Neural cell (in vitro differentiated cells): ENCODE measurements at regions not wholly inside any gene's neighbourhood (a gene's known extent, or its start where the extent isn't known, plus 50 kb on each side); places are given as distances from the start of the nearest gene placed in this dataset.

Source experiments
- CTCF ChIP-seq: fragments of 450-650 bp; IDR thresholded peaks from 2 replicates; pipeline ENCODE4 v1.5.1; 2014; ENCODE audit warnings: antibody characterized with exemption, mild to moderate bottlenecking, moderate library complexity; ENCODE audit not compliant: poor library complexity, severe bottlenecking
- MXI1 ChIP-seq: fragments of 450-650 bp; conservative IDR thresholded peaks from 2 replicates; pipeline ENCODE4 v1.6.1; 2014; ENCODE audit warnings: antibody characterized with exemption, mild to moderate bottlenecking; ENCODE audit not compliant: poor library complexity, severe bottlenecking
- POLR2AphosphoS5 ChIP-seq: IDR thresholded peaks from 2 replicates; pipeline ENCODE4 v1.6.1; 2012

- TF ChIP-seq POLR2AphosphoS5 (no peak), CTCF (no peak), MXI1 (no peak)
These were observed 105.9 kb downstream of the TMX3 start for GRCh38 chr18:68608851-68609490.
